EH (cell line): ENCODE measurements at regions not wholly inside any gene's neighbourhood (a gene's known extent, or its start where the extent isn't known, plus 50 kb on each side); places are given as distances from the start of the nearest gene placed in this dataset.

Source experiments
- DNase-seq: peaks from one replicate; pipeline ENCODE4 v3.0.0-alpha.2; 2015; ENCODE audit warnings: low read depth

- DNase-seq: no peak
These were observed 1335.3 kb downstream of the TBC1D22A start for GRCh38 chr22:48097723-48098122.

DNA sequence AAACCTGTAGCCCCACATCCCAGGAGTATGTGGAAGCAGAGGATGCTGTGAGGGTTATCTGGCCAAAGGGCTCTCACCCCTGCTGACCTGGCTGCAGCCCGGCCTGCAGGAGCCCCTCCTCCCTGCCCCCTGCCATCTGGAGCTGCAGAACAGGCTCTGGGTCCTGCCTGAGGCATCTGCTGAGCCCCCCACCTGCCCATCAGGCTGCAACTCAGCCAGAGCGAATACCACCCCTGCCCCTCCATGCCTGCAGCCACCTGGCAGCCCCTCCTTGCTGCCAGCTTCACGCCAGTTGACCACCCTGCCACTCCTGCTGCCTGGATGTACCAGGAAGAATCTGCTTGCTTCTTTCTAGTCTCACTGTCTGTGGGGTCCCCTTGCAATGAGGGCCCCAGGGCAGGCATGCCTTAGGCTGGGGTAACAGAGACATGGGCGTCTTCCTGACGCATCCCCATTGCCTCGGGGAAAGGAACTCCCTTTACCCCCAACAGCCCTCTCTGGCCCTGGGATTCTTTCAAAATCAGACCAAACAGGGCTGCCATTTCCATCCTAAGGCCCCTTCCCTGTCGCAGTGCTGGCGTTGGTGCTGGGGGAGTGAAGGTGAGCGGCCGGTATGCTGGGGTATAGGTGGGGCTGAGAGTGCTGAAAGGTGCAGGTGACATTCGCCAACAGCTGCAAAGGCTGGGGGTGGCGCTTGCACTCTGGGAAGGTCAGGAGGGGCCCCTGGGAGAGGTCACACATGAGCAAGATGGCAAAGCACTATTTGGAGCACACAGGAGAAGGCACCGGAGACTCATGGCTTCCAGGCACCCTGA lies 1334.6 kb downstream of the TBC1D22A start:
- DNase-seq: no peak

- DNase-seq: no peak
These were observed 1334.0 kb downstream of the TBC1D22A start for GRCh38 chr22:48096411-48096810.

DNA sequence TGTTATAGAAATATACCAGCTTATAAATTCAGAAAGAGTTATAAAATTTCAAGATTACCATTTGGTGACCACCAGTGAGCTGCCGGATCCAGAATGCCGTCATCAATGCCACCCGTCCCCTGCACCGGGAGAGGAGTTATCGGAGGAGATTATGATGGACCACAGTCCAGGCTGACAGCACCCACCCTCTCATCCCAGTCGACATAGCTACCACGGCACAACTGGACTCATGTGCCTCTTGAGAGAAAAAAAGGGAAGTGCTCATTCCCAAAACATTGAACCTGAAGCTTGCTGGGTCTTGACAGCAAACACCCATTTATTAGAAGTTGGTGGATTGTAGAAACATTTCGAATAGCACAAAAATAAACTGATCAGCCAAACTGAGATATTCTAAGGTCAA lies 1331.5 kb downstream of the TBC1D22A start:
- DNase-seq: no peak

- DNase-seq: no peak
These were observed 1330.4 kb downstream of the TBC1D22A start for GRCh38 chr22:48092866-48093265.

DNA sequence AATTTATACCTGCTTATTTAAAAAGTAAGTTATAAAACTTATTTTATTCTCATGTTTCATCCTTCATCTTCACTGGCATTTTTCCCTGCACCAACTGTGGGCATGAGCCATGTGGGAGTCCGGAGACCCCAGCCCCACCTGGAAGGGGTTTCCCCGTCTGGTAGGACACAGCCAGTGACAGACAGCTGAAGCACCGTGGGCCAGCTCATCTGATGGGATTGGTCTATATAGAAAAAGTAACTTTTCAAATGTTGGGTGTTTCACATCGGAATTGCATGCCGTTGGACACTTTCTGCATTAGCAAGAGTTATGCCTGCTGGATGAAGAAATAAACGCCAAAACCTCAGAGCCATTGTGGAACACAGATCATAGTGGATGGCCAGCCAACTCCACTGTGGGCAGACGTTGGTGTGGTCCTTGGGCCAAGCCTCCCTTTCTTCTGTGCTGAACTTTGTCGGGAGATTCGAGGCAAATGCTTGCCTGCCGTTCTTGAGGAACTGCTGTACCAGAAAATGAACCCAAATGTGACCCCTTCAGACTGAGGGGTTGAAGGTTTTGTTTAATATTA lies 1329.3 kb downstream of the TBC1D22A start:
- no peak for DNase-seq

- no peak for DNase-seq
These were observed 1328.7 kb downstream of the TBC1D22A start for GRCh38 chr22:48091060-48091650.

GRCh38 chr22:48090332-48090672 lies 1327.9 kb downstream of the TBC1D22A start:
- no peak for DNase-seq

- no peak for DNase-seq
These were observed 1327.3 kb downstream of the TBC1D22A start for GRCh38 chr22:48089601-48090331.

- no peak for DNase-seq
These were observed 1326.6 kb downstream of the TBC1D22A start for GRCh38 chr22:48088926-48089536.

DNA sequence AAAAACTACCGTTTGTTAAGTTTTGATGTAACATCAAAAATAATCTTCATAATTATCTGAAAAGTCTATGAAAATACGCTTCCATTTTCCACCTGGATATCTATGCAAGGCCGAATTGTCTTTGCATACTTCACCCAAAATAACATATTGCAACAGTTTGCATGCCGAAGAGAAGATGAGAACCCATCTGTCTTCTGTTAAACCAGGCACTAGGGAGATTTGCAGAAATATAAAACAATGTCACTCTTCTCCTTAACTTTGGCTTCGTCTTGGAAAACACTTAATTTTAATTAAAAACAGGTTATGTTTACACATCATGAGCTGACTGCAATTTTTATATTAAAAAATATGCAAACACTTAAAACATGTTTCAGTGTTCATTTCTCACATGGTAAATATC lies 1325.8 kb downstream of the TBC1D22A start:
- DNase-seq: no peak

GRCh38 chr22:48085901-48086645 lies 1323.6 kb downstream of the TBC1D22A start:
- DNase-seq: no peak

DNA sequence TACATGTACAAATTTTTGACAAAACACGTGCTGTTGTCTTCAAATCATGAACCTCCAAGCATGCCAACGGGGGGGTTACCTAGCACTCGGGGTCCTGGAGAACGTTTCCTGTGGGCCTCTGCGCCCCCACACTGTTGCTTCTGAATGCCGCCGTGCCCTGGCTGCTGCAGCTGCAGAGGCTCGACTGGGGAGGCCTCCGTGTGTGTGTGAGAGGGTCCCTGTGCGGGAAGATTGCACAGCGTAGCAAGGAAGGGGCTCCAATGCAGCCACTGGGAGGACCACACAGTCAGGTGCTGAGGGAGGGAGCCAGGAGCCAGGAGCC lies 1322.2 kb downstream of the TBC1D22A start:
- DNase-seq: no peak

- DNase-seq: no peak
These were observed 1321.7 kb downstream of the TBC1D22A start for GRCh38 chr22:48084041-48084728.

- no peak for DNase-seq
These were observed 1321.1 kb downstream of the TBC1D22A start for GRCh38 chr22:48083502-48083901.

GRCh38 chr22:48082284-48082683 lies 1319.8 kb downstream of the TBC1D22A start:
- DNase-seq: no peak

GRCh38 chr22:48081281-48081680 lies 1318.8 kb downstream of the TBC1D22A start:
- no peak for DNase-seq

DNA sequence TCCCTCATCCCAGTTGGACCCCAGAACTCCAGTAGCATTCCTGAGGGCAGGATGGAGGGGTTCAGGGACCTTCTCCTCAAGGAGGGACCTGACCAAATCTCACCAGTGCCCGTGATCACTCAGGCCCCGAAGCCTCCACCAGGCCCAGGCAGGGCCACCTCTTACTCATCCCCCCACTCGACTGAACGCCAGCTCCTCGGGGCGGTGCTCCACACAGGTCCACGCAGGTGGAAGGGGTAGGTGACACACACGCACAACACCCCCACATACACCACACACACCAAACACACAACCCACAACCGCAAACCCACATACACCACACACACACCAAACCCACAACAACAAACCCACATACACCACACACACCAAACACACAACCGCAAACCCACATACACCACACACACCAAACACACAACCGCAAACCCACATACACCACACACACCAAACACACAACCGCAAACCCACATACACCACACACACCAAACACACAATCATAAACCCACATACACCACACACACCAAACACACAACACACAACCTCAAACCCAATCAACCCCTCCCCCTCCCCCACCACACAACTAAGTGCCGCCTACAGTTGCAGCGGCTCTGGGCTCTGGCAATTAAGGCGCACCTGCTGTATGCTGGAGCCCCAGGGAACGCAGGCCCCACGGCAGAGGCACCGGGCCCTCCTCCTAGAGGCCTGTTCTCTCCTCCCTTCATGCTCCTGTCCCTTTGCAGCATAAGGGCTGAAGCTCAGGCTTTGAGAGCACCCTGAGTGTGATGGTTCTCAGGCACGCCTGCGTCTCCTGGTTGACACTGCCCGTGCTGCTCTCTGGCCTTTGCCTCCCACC lies 1318.1 kb downstream of the TBC1D22A start:
- DNase-seq: no peak

DNA sequence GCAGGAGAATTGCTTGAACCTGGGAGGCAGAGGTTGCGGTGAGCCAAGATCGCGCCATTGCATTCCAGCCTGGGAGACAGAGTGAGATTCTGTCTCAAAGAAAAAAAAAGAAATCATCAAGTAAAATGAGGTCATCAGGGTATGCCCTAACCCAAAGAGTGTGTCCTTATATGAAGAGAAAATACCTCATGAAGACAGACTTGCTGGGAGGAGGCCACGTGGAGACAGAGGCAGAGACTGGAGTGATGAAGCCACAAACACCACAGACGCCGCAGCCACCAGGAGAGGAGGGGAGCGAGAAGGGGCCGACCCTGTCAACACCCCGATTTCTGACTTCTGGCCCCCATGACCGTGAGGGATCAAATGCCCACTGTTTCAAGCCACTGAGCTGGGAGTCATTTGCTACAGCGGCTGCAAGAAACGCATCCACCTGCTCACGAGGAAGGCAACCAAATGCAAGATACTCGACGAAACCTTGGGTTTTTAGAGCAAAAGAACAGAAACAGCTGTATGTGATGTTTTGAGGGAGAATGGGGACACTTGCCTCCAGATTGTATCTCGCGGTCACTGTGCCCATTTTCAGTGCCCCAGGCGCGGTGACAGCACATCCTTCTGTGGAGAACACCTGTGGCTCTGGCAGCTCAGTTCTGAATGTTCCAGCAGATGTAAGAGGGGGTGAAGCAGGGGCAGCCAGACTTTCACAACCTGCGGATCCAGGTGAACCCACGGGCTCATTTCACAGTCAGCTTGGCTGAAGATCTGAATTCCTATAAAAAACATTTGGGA lies 1317.2 kb downstream of the TBC1D22A start:
- no peak for DNase-seq
